ENCODE measurements at regions not wholly inside any gene's neighbourhood (a gene's known extent, or its start where the extent isn't known, plus 50 kb on each side); places are given as distances from the start of the nearest gene placed in this dataset.

DNA sequence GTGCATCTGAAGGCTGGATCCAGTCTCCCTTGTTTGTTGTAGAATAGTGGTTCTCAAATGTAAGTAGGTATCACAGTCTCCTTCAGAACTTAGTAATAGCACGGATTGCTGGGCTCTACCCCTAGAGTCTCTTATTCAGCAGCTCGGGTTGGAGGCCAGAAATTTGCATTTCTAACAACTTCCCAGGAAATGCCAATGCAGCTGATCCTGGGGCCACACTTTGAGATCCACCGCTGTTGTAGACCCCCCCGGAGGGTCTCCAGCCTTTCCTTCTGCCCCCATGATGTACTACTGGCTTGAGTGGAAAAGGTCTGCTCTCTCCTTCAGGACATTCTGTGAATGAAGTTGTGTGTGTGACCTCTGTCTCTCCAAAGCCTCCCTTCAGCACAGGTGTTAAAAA is 153.8 kb upstream of the CTNNB1 start:
- H2BK120ac ChIP-seq (ENCODE audit: insufficient read depth, low read length, poor library complexity) = no peak overlapping the region
- peaks cover 1% of the 10 kb centered on the region for H3K9me3 ChIP-seq (ENCODE audit: insufficient read depth, low read depth, low read length)
- H3K79me1 ChIP-seq (ENCODE audit: low read length) = no peaks in the 10 kb centered on the region
- H3K4ac ChIP-seq (ENCODE audit: low read depth, low read length) = no peak overlapping the region
- no peak overlapping the region for H3K23ac ChIP-seq (ENCODE audit: low read length)
- no peaks in the 10 kb centered on the region for H3K36me3 ChIP-seq (ENCODE audit: control insufficient read depth in 1 of 2, insufficient read depth in 2 of 2, low read length in 2 of 2)
- no peak overlapping the region for H4K12ac ChIP-seq (ENCODE audit: low read depth, low read length)
- H2BK5ac ChIP-seq (ENCODE audit: low read depth, low read length, poor library complexity) = no peak overlapping the region
- H2BK12ac ChIP-seq (ENCODE audit: low read length) = no peak overlapping the region
- H3K4me3 ChIP-seq (ENCODE audit: low read depth, low read length) = no peak overlapping the region
- H2AFZ ChIP-seq (ENCODE audit: insufficient read depth, low read length, poor library complexity) = no peak overlapping the region
- no peaks in the 10 kb centered on the region for H3K4me1 ChIP-seq (ENCODE audit: control insufficient read depth in 1 of 2, insufficient read depth in 2 of 2, low read length in 2 of 2)
- H3K27me3 ChIP-seq (ENCODE audit: insufficient read depth, low read length) = no peaks in the 10 kb centered on the region
- DNase-seq = no peak
- WGBS (ENCODE audit: extremely low coverage, insufficient coverage, insufficient read length) = no CpG with 5 or more reads among the region's 4 CpGs
- no peak overlapping the region for H4K8ac ChIP-seq (ENCODE audit: low read depth, low read length)
- H3K18ac ChIP-seq (ENCODE audit: low read length) = no peak overlapping the region
- H3K14ac ChIP-seq (ENCODE audit: low read length) = no peak overlapping the region
- no peak overlapping the region for H3K4me2 ChIP-seq (ENCODE audit: low read length)
- no peak overlapping the region for H4K91ac ChIP-seq (ENCODE audit: low read depth, low read length)
- H2AK5ac ChIP-seq (ENCODE audit: low read length) = no peak overlapping the region
- no peak overlapping the region for H3K9ac ChIP-seq (ENCODE audit: low read length)
- no peaks in the 10 kb centered on the region for H3K79me2 ChIP-seq (ENCODE audit: control insufficient read depth, insufficient read depth, low read length, poor library complexity)
- no peak overlapping the region for H3K27ac ChIP-seq (ENCODE audit: low read depth, low read length)

DNA sequence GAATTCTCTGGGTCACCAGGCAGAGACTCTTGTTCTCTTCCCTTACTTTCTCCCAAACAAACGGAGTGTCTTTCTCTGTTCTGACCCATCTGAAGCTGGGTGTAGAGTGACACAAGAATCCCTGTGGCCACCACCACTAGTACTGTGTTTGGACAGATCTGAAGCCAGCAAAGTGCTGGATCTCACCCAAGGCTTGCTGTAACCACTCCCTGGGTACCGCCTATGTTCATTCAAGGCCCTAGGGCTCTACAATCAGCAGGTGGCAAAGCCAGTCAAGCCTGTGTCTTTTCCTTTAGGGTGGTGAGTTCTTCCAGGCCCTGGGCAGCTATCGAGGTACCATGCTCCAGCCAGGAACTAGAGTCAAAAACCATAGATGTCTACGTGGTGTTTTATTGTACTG is 149.2 kb upstream of the CTNNB1 start:
- Histone ChIP-seq H3K27me3 (ENCODE audit: insufficient read depth, low read length) (no peaks in the 10 kb centered on the region), H2AK5ac (ENCODE audit: low read length) (no peak overlapping the region), H3K18ac (ENCODE audit: low read length) (no peak overlapping the region), H3K36me3 (ENCODE audit: control insufficient read depth in 1 of 2, insufficient read depth in 2 of 2, low read length in 2 of 2) (no peaks in the 10 kb centered on the region), H3K23ac (ENCODE audit: low read length) (no peak overlapping the region), H3K27ac (ENCODE audit: low read depth, low read length) (no peak overlapping the region), H2BK12ac (ENCODE audit: low read length) (no peak overlapping the region), H2AFZ (ENCODE audit: insufficient read depth, low read length, poor library complexity) (no peak overlapping the region), H2BK5ac (ENCODE audit: low read depth, low read length, poor library complexity) (no peak overlapping the region), H3K14ac (ENCODE audit: low read length) (no peak overlapping the region), H3K9me3 (ENCODE audit: insufficient read depth, low read depth, low read length) (no peaks in the 10 kb centered on the region), H3K4me3 (ENCODE audit: low read depth, low read length) (no peak overlapping the region), H4K91ac (ENCODE audit: low read depth, low read length) (no peak overlapping the region), H4K8ac (ENCODE audit: low read depth, low read length) (no peak overlapping the region), H3K79me1 (ENCODE audit: low read length) (no peaks in the 10 kb centered on the region), H3K9ac (ENCODE audit: low read length) (no peak overlapping the region), H2BK120ac (ENCODE audit: insufficient read depth, low read length, poor library complexity) (no peak overlapping the region), H3K4me1 (ENCODE audit: control insufficient read depth in 1 of 2, insufficient read depth in 2 of 2, low read length in 2 of 2) (no peaks in the 10 kb centered on the region), H4K12ac (ENCODE audit: low read depth, low read length) (no peak overlapping the region), H3K79me2 (ENCODE audit: control insufficient read depth, insufficient read depth, low read length, poor library complexity) (no peaks in the 10 kb centered on the region), H3K4ac (ENCODE audit: low read depth, low read length) (no peak overlapping the region), H3K4me2 (ENCODE audit: low read length) (no peak overlapping the region)
- WGBS (ENCODE audit: extremely low coverage, insufficient coverage, insufficient read length) = no CpG with 5 or more reads among the region's 4 CpGs
- DNase-seq = no peak

DNA sequence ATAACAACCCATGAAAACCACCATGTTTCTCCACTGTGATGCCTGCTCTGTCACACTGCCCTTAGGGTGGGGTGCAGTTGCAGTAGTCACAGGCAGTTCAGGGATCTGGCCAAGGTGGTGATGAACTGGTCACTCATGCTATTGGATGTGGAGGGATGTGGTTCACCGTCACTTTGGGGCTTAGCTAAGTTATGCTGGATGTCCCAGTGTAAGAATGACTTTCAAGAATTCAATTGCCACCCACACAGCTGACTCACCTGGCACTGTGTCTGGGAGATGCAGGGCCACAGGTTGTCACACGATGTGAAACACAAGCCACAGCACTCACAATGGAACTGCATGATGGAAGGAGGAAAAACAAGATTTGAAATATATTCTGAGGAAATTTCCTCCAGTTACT is 146.1 kb upstream of the CTNNB1 start:
- no peak overlapping the region for H3K23ac ChIP-seq (ENCODE audit: low read length)
- H3K27me3 ChIP-seq (ENCODE audit: insufficient read depth, low read length) = no peaks in the 10 kb centered on the region
- no peaks in the 10 kb centered on the region for H3K9me3 ChIP-seq (ENCODE audit: insufficient read depth, low read depth, low read length)
- H3K4me3 ChIP-seq (ENCODE audit: low read depth, low read length) = no peak overlapping the region
- H4K91ac ChIP-seq (ENCODE audit: low read depth, low read length) = no peak overlapping the region
- no peak overlapping the region for H4K12ac ChIP-seq (ENCODE audit: low read depth, low read length)
- H3K4ac ChIP-seq (ENCODE audit: low read depth, low read length) = no peak overlapping the region
- no peaks in the 10 kb centered on the region for H3K4me1 ChIP-seq (ENCODE audit: control insufficient read depth in 1 of 2, insufficient read depth in 2 of 2, low read length in 2 of 2)
- no peaks in the 10 kb centered on the region for H3K79me1 ChIP-seq (ENCODE audit: low read length)
- no peak overlapping the region for H2BK5ac ChIP-seq (ENCODE audit: low read depth, low read length, poor library complexity)
- no peak overlapping the region for H3K27ac ChIP-seq (ENCODE audit: low read depth, low read length)
- H3K14ac ChIP-seq (ENCODE audit: low read length) = no peak overlapping the region
- H3K18ac ChIP-seq (ENCODE audit: low read length) = no peak overlapping the region
- no peak for DNase-seq
- H3K4me2 ChIP-seq (ENCODE audit: low read length) = no peak overlapping the region
- WGBS (ENCODE audit: extremely low coverage, insufficient coverage, insufficient read length) = no CpG with 5 or more reads among the region's 2 CpGs
- no peak overlapping the region for H4K8ac ChIP-seq (ENCODE audit: low read depth, low read length)
- no peak overlapping the region for H2AFZ ChIP-seq (ENCODE audit: insufficient read depth, low read length, poor library complexity)
- H2AK5ac ChIP-seq (ENCODE audit: low read length) = no peak overlapping the region
- no peak overlapping the region for H3K9ac ChIP-seq (ENCODE audit: low read length)
- no peaks in the 10 kb centered on the region for H3K79me2 ChIP-seq (ENCODE audit: control insufficient read depth, insufficient read depth, low read length, poor library complexity)
- no peak overlapping the region for H2BK120ac ChIP-seq (ENCODE audit: insufficient read depth, low read length, poor library complexity)
- H2BK12ac ChIP-seq (ENCODE audit: low read length) = no peak overlapping the region
- no peaks in the 10 kb centered on the region for H3K36me3 ChIP-seq (ENCODE audit: control insufficient read depth in 1 of 2, insufficient read depth in 2 of 2, low read length in 2 of 2)

- Histone ChIP-seq H3K79me2 (ENCODE audit: control insufficient read depth, insufficient read depth, low read length, poor library complexity) (no peaks in the 10 kb centered on the region), H3K4ac (ENCODE audit: low read depth, low read length) (no peak overlapping the region), H2BK12ac (ENCODE audit: low read length) (no peak overlapping the region), H3K4me1 (ENCODE audit: control insufficient read depth in 1 of 2, insufficient read depth in 2 of 2, low read length in 2 of 2) (no peaks in the 10 kb centered on the region), H3K14ac (ENCODE audit: low read length) (no peak overlapping the region), H3K27me3 (ENCODE audit: insufficient read depth, low read length) (no peaks in the 10 kb centered on the region), H2AFZ (ENCODE audit: insufficient read depth, low read length, poor library complexity) (no peak overlapping the region), H2BK120ac (ENCODE audit: insufficient read depth, low read length, poor library complexity) (no peak overlapping the region), H4K12ac (ENCODE audit: low read depth, low read length) (no peak overlapping the region), H3K27ac (ENCODE audit: low read depth, low read length) (no peak overlapping the region), H3K36me3 (ENCODE audit: control insufficient read depth in 1 of 2, insufficient read depth in 2 of 2, low read length in 2 of 2) (no peaks in the 10 kb centered on the region), H3K4me3 (ENCODE audit: low read depth, low read length) (no peak overlapping the region), H4K91ac (ENCODE audit: low read depth, low read length) (no peak overlapping the region), H2AK5ac (ENCODE audit: low read length) (no peak overlapping the region), H2BK5ac (ENCODE audit: low read depth, low read length, poor library complexity) (no peak overlapping the region), H3K9me3 (ENCODE audit: insufficient read depth, low read depth, low read length) (no peaks in the 10 kb centered on the region), H3K9ac (ENCODE audit: low read length) (no peak overlapping the region), H3K79me1 (ENCODE audit: low read length) (no peaks in the 10 kb centered on the region), H4K8ac (ENCODE audit: low read depth, low read length) (no peak overlapping the region), H3K23ac (ENCODE audit: low read length) (no peak overlapping the region), H3K4me2 (ENCODE audit: low read length) (no peak overlapping the region), H3K18ac (ENCODE audit: low read length) (no peak overlapping the region)
- WGBS (ENCODE audit: extremely low coverage, insufficient coverage, insufficient read length) = no CpG with 5 or more reads among the region's 2 CpGs
- DNase-seq = no peak
Measured at GRCh38 chr3:41060106-41060505, 139.2 kb upstream of the CTNNB1 start.

Data from trophoblast cell (in vitro differentiated cells and primary cell).